ENCODE measurements at regions not wholly inside any gene's neighbourhood (a gene's known extent, or its start where the extent isn't known, plus 50 kb on each side); places are given as distances from the start of the nearest gene placed in this dataset.

GRCh38 chr10:28967031-28967430 is 289.7 kb downstream of the BAMBI start:
- DNase-seq: no peak

GRCh38 chr10:28969413-28969812 is 292.1 kb downstream of the BAMBI start:
- DNase-seq: no peak

GRCh38 chr10:28970231-28970630 is 292.9 kb downstream of the BAMBI start:
- no peak for DNase-seq

GRCh38 chr10:28971255-28971654 is 293.9 kb downstream of the BAMBI start:
- no peak for DNase-seq

- DNase-seq: no peak
Observed at GRCh38 chr10:28971764-28972163, 294.4 kb downstream of the BAMBI start.

GRCh38 chr10:28973309-28973972 is 296.1 kb downstream of the BAMBI start:
- no peak for DNase-seq

GRCh38 chr10:28975891-28976531 is 298.7 kb downstream of the BAMBI start:
- DNase-seq: no peak

GRCh38 chr10:28977518-28977917 is 300.2 kb downstream of the BAMBI start:
- DNase-seq: no peak

GRCh38 chr10:28980264-28980663 is 302.9 kb downstream of the BAMBI start:
- DNase-seq: no peak

GRCh38 chr10:28981007-28981406 is 303.7 kb downstream of the BAMBI start:
- no peak for DNase-seq

GRCh38 chr10:28982974-28983373 is 305.7 kb downstream of the BAMBI start:
- DNase-seq: no peak

- no peak for DNase-seq
Observed at GRCh38 chr10:28983799-28984198, 305.1 kb upstream of the LYZL1 start.

GRCh38 chr10:28984431-28984830 is 304.4 kb upstream of the LYZL1 start:
- peak in 1 of 2 donors; percentile 41 for DNase-seq

- DNase-seq: no peak
Observed at GRCh38 chr10:28985137-28985885, 303.6 kb upstream of the LYZL1 start.

- DNase-seq: no peak
Observed at GRCh38 chr10:28986117-28986792, 302.6 kb upstream of the LYZL1 start.

GRCh38 chr10:28986856-28987255 is 302.0 kb upstream of the LYZL1 start:
- no peak for DNase-seq

- no peak for DNase-seq
Observed at GRCh38 chr10:28987555-28988320, 301.1 kb upstream of the LYZL1 start.

- DNase-seq: no peak
Observed at GRCh38 chr10:28988980-28989379, 299.9 kb upstream of the LYZL1 start.

- DNase-seq: peak in 1 of 2 donors; percentile 12
Observed at GRCh38 chr10:28991333-28992270, 297.3 kb upstream of the LYZL1 start.

GRCh38 chr10:28993056-28993455 is 295.8 kb upstream of the LYZL1 start:
- DNase-seq: no peak

GRCh38 chr10:28993861-28994260 is 295.0 kb upstream of the LYZL1 start:
- DNase-seq: no peak
